MV-4-11 (cell line): ENCODE measurements at regions not wholly inside any gene's neighbourhood (a gene's known extent, or its start where the extent isn't known, plus 50 kb on each side); places are given as distances from the start of the nearest gene placed in this dataset.

Source experiments
- DNase-seq: peaks from one replicate; lab custom pipeline; 2025; lab: John Stamatoyannopoulos, UW

- no peak for DNase-seq
These were observed 148.1 kb downstream of the PPARGC1A start for GRCh38 chr4:23741681-23742191.

GRCh38 chr4:23737571-23737970, 152.3 kb downstream of the PPARGC1A start:
- no peak for DNase-seq

GRCh38 chr4:23736466-23736865, 153.4 kb downstream of the PPARGC1A start:
- no peak for DNase-seq

- no peak for DNase-seq
These were observed 155.8 kb downstream of the PPARGC1A start for GRCh38 chr4:23734000-23734399.

GRCh38 chr4:23733476-23733875, 156.4 kb downstream of the PPARGC1A start:
- DNase-seq, result no peak

GRCh38 chr4:23730998-23731397, 158.8 kb downstream of the PPARGC1A start:
- no peak for DNase-seq

GRCh38 chr4:23728971-23729370, 160.9 kb downstream of the PPARGC1A start:
- no peak for DNase-seq

GRCh38 chr4:23728393-23728792, 161.5 kb downstream of the PPARGC1A start:
- DNase-seq, result no peak

GRCh38 chr4:23720556-23720955, 169.3 kb downstream of the PPARGC1A start:
- DNase-seq, result no peak

- DNase-seq, result no peak
These were observed 171.4 kb downstream of the PPARGC1A start for GRCh38 chr4:23718435-23718834.

- DNase-seq, result peak; percentile 15
These were observed 172.2 kb downstream of the PPARGC1A start for GRCh38 chr4:23717528-23718248.

GRCh38 chr4:23710298-23710697, 179.5 kb downstream of the PPARGC1A start:
- DNase-seq, result no peak

GRCh38 chr4:23707652-23708026, 182.2 kb downstream of the PPARGC1A start:
- DNase-seq, result no peak

- no peak for DNase-seq
These were observed 182.7 kb downstream of the PPARGC1A start for GRCh38 chr4:23706972-23707651.

GRCh38 chr4:23700197-23700596, 189.7 kb downstream of the PPARGC1A start:
- DNase-seq, result no peak

- no peak for DNase-seq
These were observed 192.1 kb downstream of the PPARGC1A start for GRCh38 chr4:23697722-23698121.

- no peak for DNase-seq
These were observed 192.8 kb downstream of the PPARGC1A start for GRCh38 chr4:23697001-23697528.

- DNase-seq, result no peak
These were observed 203.5 kb downstream of the PPARGC1A start for GRCh38 chr4:23686169-23686897.

GRCh38 chr4:23685471-23685870, 204.4 kb downstream of the PPARGC1A start:
- no peak for DNase-seq

- no peak for DNase-seq
These were observed 209.0 kb downstream of the PPARGC1A start for GRCh38 chr4:23680671-23681518.

GRCh38 chr4:23674694-23675093, 215.2 kb downstream of the PPARGC1A start:
- no peak for DNase-seq

- DNase-seq, result no peak
These were observed 222.2 kb downstream of the PPARGC1A start for GRCh38 chr4:23667659-23668058.
